ENCODE measurements at regions not wholly inside any gene's neighbourhood (a gene's known extent, or its start where the extent isn't known, plus 50 kb on each side); places are given as distances from the start of the nearest gene placed in this dataset.

- DNase-seq (ENCODE audit: low read depth in 4 of 4, low spot score in 3 of 4), result no peak
These were observed 570.2 kb upstream of the TNP1 start for GRCh38 chr2:217429981-217430500.

- no peak for DNase-seq (ENCODE audit: low read depth in 4 of 4, low spot score in 3 of 4)
These were observed 562.0 kb upstream of the TNP1 start for GRCh38 chr2:217421834-217422233.

DNA sequence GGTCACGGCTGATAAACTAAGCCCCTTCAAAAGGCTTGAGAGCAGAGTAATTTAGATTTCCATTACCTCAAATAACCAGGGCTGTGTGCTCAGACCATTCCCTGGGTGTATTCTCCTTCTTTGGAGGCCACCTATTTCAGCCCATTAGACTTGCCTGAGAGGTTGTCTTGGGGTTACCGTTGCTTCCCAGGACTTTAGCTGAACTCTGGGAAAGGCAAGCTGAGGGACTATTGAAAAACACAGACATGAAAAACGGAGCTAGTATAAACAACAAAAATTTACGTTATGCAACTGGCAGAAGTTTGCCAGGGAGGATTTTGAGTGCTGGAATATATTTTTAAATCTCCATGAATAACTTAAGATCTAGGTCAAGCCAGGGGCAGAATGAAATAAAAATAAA, 561.0 kb upstream of the TNP1 start:
- no peak for DNase-seq (ENCODE audit: low read depth in 4 of 4, low spot score in 3 of 4)

DNA sequence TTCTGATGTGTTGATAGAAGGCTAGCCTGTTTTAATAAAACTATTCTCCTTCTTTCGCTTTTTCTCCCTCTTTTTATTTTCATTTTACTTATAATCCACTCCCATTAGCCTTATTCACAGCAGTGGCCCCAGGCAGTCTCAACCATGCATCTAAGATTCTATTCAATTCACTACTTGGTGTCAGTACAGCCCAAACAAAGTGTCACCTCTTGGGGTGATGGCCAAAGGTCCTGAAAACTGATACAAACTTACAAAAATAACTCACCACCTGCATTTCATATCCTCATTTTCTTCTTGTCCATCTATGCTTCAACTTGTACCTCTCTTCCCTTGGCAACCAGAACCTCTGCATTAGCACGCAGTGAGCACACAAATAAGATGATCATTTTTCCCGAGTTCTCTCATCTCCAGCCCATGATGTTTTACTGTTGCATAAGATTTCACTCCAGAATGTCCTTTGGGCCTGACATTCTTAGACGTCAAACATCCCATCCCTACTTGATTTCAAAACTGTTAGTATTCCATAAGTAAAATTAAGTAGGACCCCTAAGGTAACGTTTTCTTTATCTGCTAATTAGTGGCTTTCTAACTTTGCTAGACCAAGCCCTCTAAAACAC, 559.3 kb upstream of the TNP1 start:
- DNase-seq (ENCODE audit: low read depth in 4 of 4, low spot score in 3 of 4), result no peak

- no peak for DNase-seq (ENCODE audit: low read depth in 4 of 4, low spot score in 3 of 4)
These were observed 558.7 kb upstream of the TNP1 start for GRCh38 chr2:217418544-217418943.

DNA sequence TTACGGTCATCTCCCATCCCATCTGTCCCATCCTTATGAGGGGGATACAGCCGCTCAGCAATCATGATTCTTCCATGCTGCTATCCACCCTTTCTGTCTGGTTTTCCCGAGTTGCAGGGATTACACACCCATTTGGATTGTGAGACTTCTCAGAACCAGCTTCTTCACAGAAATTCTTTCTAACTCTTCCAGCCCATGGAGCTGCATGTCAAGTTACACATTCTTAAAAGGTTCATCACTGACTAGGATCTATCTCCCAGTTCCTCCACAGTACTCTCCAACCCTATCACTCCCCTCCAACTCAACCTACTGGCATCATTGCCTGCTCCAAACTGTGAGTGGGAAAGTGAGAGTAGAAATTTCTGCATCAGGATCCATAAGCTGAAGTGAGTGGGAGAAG, 558.2 kb upstream of the TNP1 start:
- no peak for DNase-seq (ENCODE audit: low read depth in 4 of 4, low spot score in 3 of 4)

DNA sequence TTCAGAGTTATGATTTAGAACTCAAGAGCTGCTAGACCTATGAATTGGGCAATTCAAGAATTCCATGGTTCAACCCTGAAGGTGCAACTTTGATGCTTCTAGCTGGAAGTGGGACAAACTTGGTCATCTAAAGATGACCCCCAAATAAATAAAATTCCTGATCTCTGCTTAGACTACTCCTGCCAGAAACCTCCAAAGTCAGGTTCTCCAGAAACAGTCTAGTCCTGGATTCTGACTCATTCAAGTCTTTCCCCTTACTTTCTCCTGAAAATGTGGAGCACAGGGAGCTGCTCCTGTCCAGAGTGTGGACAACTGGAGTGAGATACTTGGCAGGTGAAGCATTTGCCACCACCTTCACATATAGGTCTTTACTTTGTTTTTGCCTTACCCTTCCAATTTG, 557.7 kb upstream of the TNP1 start:
- DNase-seq (ENCODE audit: low read depth in 4 of 4, low spot score in 3 of 4), result no peak

DNA sequence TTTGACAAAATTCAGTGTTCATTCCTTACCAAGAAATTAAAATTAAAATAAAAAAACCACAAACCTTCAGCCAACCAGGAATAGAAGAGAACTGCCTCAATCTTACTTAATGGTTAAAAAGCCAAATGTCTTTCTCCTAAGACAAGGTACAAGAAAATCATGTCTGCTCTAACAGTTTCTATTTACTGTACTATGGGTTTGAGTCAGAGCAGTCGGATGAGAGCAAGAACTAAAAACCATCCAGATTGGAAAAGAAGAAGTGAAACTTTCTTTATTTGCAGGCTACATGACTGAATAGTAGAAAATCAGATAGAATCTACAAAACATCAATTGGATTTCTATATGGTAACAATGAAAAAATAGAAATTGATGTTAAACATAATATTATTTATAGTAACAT, 555.5 kb upstream of the TNP1 start:
- DNase-seq (ENCODE audit: low read depth in 4 of 4, low spot score in 3 of 4), result no peak

DNA sequence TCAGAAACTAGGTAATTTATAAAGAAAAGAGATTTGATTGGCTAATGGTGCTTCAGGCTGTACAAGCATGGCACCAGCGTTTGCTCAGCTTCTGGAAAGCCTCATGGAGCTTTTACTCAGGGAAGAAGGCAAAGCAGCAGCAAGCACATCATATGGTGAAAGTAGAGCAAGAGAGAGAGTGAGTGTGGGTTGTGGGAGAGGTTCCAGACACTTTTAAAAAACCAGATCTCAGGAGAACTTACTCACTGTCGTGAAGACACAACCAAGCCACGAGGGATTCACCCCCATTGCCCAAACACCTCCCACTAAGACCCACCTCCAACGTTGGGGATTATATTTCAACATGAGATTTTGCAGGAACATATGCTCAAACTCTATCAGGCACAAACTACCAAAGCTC, 554.6 kb upstream of the TNP1 start:
- no peak for DNase-seq (ENCODE audit: low read depth in 4 of 4, low spot score in 3 of 4)

DNA sequence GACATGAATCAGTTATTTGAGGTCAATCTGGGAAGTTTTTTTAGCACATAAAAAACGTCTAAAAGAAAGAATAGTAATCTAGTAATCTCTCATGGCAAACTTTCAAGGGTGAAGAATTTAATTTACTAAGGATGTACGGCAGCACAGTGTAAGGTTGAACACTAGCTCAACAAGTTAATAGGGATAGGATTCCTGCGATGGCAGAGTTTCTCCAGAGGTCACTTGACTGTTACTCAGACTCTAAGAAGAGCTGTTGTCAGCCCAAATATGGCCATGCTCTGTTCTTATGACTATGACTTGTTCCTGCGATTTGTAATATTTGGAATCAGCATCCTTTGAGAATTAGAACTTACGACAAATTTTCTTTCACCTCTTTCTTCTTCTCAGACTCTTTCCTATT, 553.3 kb upstream of the TNP1 start:
- DNase-seq (ENCODE audit: low read depth in 4 of 4, low spot score in 3 of 4), result no peak

GRCh38 chr2:217412721-217413120, 552.9 kb upstream of the TNP1 start:
- DNase-seq (ENCODE audit: low read depth in 4 of 4, low spot score in 3 of 4), result no peak

DNA sequence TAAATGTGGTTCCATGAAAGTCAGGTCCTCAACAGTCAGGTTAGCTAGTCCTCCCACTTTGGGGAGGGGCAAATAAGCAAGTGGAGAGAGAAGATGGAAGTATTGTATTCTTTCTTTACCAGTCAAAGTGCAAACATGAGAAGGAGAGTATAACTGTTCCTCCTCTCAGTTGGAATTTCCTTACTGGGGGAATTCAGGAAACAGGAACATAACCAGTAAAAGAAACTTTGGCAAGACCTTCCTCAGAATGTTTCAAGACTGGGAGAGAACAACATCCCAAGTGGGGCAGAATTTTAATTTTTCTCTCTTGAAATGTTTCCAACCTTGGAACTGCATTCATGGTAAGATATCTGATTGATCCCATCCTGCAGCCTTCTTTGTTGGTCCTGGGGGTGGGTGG, 552.4 kb upstream of the TNP1 start:
- no peak for DNase-seq (ENCODE audit: low read depth in 4 of 4, low spot score in 3 of 4)

GRCh38 chr2:217410681-217410960, 550.8 kb upstream of the TNP1 start:
- no peak for DNase-seq (ENCODE audit: low read depth in 4 of 4, low spot score in 3 of 4)

DNA sequence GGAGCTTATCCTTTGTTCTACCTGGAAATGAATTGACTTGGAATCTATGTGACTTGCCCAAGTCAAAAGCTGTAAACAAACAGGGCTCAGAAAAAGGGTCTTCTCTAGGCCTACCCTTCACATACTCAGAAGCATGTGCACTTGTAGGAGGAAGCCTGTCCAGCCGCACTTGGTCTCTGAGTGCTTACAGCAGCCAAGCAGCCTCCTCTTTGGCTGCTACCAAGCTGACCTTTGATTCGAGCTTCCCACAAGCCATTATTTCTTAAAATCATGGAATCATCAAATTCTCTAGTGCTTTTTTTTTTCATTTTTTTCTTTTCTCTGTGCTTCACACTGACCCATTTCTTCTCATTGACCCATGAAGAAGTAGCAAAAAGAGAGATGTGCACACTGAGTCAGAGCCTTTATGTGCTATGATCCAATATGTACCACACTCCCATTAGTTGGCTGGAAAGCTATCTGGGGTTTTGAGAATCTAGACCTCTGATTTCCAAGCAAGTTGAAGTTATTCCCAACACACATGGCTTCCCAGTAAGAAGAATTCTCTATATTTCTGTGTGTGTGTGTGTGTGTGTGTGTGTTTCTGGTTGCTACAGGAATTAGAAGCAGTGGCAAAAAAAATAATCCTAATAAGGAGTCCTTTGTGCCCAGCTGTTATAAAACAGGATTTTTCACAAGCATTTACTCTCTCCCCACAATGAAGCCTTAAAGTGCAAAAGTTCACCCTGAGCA, 550.3 kb upstream of the TNP1 start:
- DNase-seq (ENCODE audit: low read depth in 4 of 4, low spot score in 3 of 4), result no peak

DNA sequence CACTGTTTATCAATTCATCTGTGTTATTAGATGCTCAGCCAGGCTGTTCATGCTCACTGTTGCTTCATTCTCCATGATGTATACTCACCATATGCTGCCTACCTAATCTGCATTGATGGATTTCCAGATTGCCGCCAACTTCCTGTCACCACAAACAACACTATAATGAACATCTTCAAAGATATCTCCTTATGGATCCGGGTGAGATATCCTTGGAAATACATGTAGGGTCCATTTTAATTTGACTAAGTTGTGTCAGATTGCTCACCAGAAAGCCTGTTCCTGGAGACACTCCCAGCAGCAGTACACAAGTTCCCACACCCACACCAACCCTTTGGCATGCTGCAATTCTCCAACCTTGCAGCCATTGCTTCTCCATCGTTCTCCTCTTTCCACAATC, 547.5 kb upstream of the TNP1 start:
- no peak for DNase-seq (ENCODE audit: low read depth in 4 of 4, low spot score in 3 of 4)

DNA sequence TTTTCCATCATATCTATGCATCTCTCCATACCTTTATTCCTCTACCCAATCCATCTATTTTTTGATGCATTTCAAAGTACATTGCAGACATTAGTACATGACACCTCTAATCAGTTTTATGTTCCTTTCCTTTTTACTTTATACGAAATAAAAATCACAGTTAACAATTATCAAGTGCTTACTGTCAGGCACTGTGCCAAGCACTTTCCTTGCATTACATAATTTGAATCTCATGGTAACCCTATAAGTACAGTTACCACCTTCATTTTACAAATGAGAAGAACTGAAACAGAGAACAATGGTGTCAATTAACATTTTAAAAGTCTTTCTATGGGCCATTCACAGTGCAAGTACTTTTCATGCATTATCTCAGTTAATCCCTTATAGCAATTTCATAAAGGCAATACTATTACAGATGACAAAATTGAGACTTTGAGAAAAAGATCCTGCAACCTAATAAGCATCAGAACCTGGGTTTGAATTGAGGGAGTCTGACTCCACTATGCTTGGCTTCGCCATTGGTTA, 544.4 kb upstream of the TNP1 start:
- DNase-seq (ENCODE audit: low read depth in 4 of 4, low spot score in 3 of 4), result no peak

DNA sequence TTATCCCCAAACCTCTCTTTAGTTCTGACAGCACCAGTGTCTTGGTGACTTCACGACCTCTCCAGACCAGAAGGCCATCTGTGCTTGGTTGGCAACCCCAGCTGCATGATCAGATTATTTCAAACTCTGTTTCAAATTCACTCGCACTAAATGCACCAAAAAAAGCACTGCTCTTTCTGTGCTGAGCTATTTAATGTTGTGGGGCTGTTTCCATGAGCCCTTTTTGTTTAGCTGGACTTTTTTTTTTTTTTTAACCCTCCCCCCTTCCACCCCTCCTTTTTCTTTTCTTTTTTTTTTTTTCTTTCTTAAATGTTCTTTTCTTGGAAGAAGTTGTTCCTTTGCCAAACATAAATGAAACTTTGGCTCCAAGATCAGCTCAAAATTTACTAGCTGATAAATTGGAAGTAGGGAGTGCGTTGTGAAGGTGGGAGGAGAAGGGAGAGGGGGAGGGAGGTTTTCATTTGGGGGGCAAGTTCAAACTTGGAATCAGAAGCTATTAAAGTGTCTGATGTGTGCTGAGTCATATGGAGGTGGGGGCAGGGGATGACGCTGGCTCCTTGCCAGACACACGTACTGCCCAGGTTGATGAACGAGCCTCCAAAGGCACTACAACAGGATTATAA, 543.0 kb upstream of the TNP1 start:
- DNase-seq (ENCODE audit: low read depth in 4 of 4, low spot score in 3 of 4), result peak; percentile 41 to 67 (median 49)

- no peak for DNase-seq (ENCODE audit: low read depth in 4 of 4, low spot score in 3 of 4)
These were observed 542.3 kb upstream of the TNP1 start for GRCh38 chr2:217402144-217402543.

GRCh38 chr2:217399291-217399690, 539.4 kb upstream of the TNP1 start:
- DNase-seq (ENCODE audit: low read depth in 4 of 4, low spot score in 3 of 4), result no peak

DNA sequence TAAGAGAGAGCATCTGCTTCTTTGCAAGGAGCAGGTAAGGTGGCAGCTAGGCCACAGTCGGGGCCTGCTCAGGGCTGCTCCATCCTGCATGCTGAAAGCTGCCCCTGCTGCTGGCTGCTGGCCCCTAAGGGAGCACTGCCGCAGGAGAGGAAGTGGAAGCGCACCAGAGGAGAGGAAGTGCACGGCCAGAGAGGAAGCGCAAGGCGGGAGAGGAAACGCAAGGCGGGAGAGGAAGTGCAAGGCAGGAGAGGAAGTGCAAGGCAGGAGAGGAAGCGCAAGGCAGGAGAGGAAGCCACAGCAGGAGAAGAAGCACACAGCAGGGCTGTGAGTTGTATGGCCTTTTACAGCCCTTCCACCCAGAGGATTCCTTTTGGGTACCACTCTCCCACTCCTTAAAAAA, 539.0 kb upstream of the TNP1 start:
- DNase-seq (ENCODE audit: low read depth in 4 of 4, low spot score in 3 of 4), result no peak

DNA sequence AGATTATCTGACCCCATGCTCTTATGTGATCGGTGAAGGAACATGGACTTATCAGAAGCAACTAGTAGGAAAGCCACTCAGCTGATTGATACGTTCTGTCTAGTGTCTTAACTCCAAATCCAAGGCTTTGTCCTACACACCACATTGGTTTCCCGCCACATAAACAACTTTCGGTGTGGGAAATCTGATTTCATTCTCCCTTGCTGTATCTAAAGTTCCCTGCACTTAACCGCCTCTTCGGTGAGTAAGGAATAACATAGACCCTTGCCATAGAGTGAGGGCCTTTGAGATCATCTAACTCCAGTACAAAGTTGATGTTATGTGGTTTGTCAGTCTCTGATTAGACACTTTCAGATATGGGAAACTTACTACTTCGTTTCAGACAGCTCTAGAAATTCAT, 538.2 kb upstream of the TNP1 start:
- DNase-seq (ENCODE audit: low read depth in 4 of 4, low spot score in 3 of 4), result no peak

- DNase-seq (ENCODE audit: low read depth in 4 of 4, low spot score in 3 of 4), result no peak
These were observed 536.7 kb upstream of the TNP1 start for GRCh38 chr2:217396586-217396985.

All from right renal pelvis (tissue), 4 donors.